ENCODE measurements at regions not wholly inside any gene's neighbourhood (a gene's known extent, or its start where the extent isn't known, plus 50 kb on each side); places are given as distances from the start of the nearest gene placed in this dataset.

DNA sequence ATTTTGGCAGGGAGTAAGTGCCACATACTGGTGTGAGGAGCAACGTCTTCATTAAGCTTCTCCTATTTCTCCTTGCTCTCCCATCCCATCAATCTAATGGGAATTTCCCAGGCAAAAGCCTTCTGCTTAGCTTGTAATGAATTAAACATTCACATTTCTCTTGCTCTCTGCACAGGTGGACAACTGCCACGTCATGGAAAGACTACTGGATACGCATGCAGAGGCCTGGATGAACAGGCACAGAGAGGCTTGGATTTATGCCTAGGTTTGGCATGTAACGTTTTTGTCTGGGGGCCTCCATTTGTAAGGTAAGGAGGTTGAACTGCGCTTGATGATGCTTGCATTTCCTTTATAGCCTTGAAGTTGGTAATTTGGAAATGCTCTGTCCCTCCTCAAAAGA is 374.8 kb downstream of the KLF12 start:
- H3K4me3 ChIP-seq: no peak overlapping the region
- H3K27me3 ChIP-seq: no peaks in the 10 kb centered on the region
- H3K9me3 ChIP-seq: no peaks in the 10 kb centered on the region
- H3K36me3 ChIP-seq: no peaks in the 10 kb centered on the region
- DNase-seq: no peak

DNA sequence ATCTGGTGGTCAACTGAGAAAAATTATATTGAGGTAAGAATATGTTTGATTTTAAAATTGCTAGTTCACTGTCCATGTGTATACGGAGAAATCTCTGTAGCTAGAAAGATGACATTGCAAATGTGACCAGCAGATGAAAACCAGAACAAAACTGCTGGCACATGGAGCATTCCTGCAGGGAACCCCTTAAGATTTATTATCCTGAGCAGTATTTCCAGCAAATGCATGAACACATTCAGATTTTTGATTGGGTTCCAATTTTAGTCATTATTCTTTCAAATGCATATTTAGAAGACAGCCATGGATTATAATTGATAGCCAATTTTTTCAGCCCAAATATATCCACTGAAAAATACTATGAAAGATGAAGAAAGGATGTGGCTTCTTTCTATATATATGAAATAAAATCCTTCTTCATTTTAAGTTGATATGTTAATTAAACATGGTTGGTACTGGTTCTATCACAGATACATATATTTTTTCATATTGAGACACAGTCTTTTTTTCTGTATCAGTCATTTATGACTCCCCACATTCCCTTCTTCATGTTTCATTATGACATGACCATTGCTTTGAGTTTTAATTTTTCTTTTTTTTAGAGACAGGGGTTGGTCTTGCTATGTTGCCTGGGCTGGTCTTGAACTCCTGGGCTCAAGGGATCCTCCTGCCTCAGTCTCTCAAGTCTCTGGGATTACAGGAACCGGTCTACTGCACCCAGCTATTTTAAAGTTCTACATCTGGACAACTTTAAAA is 376.5 kb downstream of the KLF12 start:
- Histone ChIP-seq H3K36me3 (no peaks in the 10 kb centered on the region), H3K27me3 (no peaks in the 10 kb centered on the region), H3K4me3 (no peak overlapping the region), H3K9me3 (no peaks in the 10 kb centered on the region)
- no peak for DNase-seq

DNA sequence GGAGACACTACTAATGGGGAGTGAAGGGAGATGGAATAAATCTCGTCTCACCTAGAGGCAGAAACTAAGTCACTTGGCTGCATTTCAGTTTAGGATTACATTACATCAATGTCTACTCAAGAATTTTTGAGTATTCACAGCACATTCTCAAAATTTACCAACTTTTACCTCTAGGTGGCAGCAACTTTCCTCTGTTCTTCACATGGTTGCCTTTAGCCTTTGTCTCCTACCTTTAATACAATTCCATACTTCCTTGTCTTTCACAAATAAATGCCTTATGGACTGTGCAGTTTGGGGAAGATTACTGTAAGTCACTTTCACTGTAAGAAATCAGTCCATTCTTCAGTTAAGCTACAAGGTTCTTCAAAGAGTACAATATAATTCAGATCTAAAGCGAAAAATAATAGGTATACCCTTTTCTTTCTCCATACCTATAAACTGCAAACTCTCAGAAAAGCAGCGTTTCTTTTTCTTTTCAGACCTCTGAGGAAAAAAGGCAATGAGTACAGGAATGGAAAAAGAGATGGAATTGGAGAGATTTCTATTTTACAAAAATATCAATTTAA is 379.4 kb downstream of the KLF12 start:
- no peaks in the 10 kb centered on the region for H3K36me3 ChIP-seq
- no peaks in the 10 kb centered on the region for H3K9me3 ChIP-seq
- DNase-seq: no peak
- H3K4me3 ChIP-seq: no peak overlapping the region
- H3K27me3 ChIP-seq: no peaks in the 10 kb centered on the region

DNA sequence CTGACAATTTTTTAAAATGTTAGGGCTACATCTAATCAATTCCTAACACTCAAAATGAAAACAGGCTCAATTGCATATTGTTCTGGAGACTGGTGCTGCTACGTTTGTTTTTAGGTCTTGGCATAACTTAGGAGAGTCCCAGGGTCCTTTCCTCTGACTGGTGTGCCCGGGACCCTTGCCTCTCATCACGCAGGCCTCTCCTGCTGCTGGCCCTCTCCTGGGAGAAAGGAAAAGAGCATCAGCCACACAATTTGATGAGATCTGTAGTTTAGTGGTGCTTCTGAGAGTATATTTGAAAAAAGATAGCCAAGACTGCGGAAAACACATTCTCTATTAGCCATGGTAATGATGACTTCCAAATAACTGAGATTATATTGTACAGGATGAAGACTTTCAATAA is 380.0 kb downstream of the KLF12 start:
- Histone ChIP-seq H3K9me3 (no peaks in the 10 kb centered on the region), H3K27me3 (no peaks in the 10 kb centered on the region), H3K36me3 (no peaks in the 10 kb centered on the region), H3K4me3 (no peak overlapping the region)
- no peak for DNase-seq

DNA sequence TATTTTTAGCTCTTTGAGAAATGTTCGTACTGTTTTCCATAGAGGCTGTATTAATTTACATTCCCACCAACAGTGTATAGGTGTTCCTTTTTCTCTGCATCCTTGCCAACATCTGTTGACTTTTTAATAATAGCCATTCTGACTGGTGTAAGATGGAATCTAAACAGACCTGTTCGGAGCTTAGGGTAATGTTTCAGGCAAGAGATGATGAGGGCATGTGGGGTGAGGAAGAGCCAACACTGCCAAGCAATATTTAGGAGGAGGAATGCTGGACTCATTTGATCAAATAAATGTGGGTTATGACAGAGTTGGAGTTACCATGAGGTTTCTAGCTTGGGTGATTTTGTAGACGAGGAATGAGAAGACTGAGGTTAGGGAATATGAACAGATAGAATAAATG is 382.9 kb downstream of the KLF12 start:
- no peaks in the 10 kb centered on the region for H3K36me3 ChIP-seq

DNA sequence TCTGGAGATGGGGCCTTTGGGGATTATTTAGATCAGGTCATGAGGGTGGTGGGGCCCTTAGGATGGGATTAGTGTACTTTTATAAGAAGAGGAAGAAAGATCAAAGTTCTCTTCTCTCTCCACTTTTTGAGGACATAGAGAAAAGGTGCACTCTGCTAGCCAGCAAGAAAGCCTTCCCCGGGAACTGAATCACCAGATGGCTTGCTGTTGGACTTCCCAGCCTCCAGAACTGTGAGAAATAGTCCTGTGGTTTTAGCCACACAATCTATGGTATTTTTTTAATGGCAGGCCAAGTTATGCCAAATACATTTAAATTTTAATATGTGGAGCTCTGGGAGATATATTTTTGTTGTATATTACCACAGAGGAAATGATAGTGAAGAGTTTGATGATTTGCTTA is 385.8 kb downstream of the KLF12 start:
- no peak for DNase-seq
- Histone ChIP-seq H3K27me3 (no peaks in the 10 kb centered on the region), H3K4me3 (no peak overlapping the region), H3K36me3 (no peaks in the 10 kb centered on the region), H3K9me3 (no peaks in the 10 kb centered on the region)

More for the DNA sequence above, 382.9 kb downstream of the KLF12 start:
- Histone ChIP-seq H3K9me3 (no peaks in the 10 kb centered on the region), H3K27me3 (no peaks in the 10 kb centered on the region), H3K4me3 (no peak overlapping the region)
- no peak for DNase-seq

DNA sequence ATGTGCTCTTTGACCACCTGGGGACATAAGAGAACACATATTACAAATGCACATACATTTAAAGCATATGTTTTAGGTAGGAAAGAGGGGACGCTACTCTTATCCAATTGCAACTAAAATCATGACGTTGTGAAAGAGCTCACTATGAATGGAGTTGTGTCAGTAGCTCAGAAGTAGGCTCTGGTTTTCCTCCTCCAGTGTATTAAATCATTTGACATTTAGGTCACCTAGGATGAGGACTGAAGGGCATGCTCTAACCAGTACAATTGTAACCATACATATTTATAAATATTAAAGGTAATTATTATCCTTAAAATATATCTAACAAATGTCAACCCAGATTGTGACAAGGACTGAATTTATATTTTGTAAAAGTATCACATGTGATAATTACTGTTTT is 389.0 kb downstream of the KLF12 start:
- Histone ChIP-seq H3K27me3 (no peaks in the 10 kb centered on the region), H3K9me3 (no peaks in the 10 kb centered on the region), H3K36me3 (no peaks in the 10 kb centered on the region), H3K4me3 (no peak overlapping the region)
- DNase-seq: no peak

DNA sequence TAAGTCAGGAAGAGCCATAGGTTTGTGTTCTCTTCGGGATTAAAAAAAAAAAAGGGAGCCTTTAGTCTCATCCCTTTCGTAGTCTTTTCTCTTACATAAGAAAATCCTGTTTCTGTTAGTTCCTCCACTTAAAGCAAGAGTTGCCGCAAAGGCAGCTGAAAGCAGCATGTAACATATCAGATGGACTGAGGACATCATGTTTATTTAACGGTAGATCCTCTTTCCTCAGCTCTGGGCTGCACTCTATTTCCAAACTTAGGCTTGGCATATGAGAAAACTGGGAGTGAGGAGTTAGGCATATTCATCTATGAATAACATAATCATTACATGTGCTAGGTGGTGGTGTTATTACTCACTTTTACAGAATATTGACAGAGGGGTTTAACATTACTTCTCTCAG is 391.2 kb downstream of the KLF12 start:
- no peak overlapping the region for H3K4me3 ChIP-seq
- H3K9me3 ChIP-seq: no peaks in the 10 kb centered on the region
- H3K36me3 ChIP-seq: no peaks in the 10 kb centered on the region
- H3K27me3 ChIP-seq: no peaks in the 10 kb centered on the region
- DNase-seq: no peak

DNA sequence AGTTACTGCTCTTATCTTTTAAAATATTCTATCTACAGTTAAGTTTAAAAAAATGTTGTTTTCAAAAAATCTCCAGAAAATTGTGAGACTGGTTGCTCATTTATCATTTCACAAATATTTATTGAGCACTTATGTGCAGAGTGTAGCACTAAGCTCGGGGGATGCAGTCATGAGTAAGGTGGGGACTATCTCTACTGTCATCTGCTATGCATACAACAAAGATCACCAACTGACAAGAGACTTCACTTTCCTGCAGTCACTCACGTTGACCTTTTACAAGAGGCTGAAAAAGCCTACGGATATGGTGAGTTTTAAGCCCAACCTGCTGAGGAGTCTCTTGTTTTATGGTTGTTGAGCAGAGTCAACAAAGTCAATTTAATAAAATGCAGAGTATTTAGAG is 392.5 kb downstream of the KLF12 start:
- Histone ChIP-seq H3K27me3 (no peaks in the 10 kb centered on the region), H3K9me3 (no peaks in the 10 kb centered on the region), H3K36me3 (no peaks in the 10 kb centered on the region), H3K4me3 (no peak overlapping the region)
- no peak for DNase-seq

DNA sequence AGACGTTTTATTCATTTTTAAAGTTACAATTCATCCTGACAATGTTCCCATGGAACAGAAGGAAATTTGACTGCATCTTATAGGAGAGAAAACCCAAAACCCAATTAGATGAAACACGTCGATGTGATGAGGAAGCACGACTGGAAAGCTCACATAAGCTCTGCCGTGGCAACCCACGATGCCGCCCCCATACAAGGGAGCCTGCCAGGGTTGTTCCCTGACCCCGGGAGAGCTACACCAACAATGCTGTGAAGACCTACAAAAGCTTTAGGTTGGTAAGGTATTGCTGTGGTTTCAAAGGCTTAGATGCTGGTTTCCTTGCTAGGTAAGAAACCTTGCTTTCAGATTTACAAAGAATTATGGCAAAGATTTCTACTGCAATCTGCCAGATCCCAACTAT is 393.1 kb downstream of the KLF12 start:
- Histone ChIP-seq H3K4me3 (no peak overlapping the region), H3K36me3 (no peaks in the 10 kb centered on the region), H3K27me3 (no peaks in the 10 kb centered on the region), H3K9me3 (no peaks in the 10 kb centered on the region)
- no peak for DNase-seq

DNA sequence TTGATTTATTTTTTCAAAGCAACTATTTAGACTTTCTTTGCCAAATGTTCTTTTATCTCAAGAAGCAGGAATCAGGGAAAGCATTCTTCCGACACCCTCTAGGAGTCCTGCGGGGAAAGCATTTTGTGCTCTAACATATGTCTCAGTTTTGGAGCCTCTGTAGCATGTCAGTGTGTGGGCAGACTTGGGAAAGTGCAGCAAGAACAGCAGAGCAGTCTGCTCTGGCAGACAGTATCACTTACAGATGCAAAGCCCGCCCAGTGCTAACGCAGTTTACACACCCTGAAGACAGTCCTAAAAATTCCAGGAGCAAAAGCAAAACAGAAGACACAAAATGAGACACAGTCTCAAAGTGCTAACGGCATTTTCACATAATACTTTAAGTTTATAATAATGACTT is 393.5 kb downstream of the KLF12 start:
- no peaks in the 10 kb centered on the region for H3K36me3 ChIP-seq
- no peaks in the 10 kb centered on the region for H3K27me3 ChIP-seq
- no peaks in the 10 kb centered on the region for H3K9me3 ChIP-seq
- H3K4me3 ChIP-seq: no peak overlapping the region
- no peak for DNase-seq

DNA sequence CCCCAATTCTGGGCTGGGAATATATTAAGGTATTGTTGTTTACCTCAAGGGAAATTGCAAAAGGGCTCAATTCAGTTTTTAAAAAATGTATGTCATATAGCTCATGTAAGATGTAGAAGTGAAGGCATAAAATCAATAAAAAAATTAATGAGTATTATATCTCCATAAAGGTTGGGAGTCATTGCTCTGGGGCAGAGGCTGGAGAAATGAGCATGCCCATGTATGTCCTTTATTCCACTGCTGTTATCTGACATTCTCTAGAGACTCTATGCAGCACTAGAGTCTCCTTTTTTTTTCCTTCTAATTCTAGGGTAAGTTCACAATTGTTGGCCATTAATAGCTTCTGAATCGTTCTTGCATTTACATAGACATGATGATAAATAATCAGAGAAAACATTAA is 394.8 kb downstream of the KLF12 start:
- no peaks in the 10 kb centered on the region for H3K36me3 ChIP-seq
- no peaks in the 10 kb centered on the region for H3K9me3 ChIP-seq
- H3K4me3 ChIP-seq: no peak overlapping the region
- H3K27me3 ChIP-seq: no peaks in the 10 kb centered on the region
- DNase-seq: no peak

DNA sequence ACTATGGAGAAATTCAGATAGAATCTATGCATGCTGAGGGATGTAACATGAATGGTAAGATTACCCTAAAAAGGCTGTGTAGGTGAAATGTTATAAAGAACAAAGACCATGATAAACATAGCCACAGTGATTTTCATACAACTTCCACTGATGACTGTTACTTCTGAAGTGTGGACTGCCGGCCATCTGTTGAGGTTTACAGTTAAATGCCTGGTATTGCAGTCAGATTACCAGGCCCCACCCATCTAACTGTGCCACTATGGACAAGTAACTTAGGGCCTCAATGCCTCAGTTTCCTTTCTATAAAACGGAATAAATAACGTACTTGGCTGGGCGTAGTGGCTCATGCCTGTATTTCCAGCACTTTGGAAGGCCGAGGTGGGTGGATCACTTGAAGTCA is 395.6 kb downstream of the KLF12 start:
- H3K4me3 ChIP-seq: no peak overlapping the region
- H3K36me3 ChIP-seq: no peaks in the 10 kb centered on the region
- no peak for DNase-seq
- no peaks in the 10 kb centered on the region for H3K27me3 ChIP-seq
- no peaks in the 10 kb centered on the region for H3K9me3 ChIP-seq

DNA sequence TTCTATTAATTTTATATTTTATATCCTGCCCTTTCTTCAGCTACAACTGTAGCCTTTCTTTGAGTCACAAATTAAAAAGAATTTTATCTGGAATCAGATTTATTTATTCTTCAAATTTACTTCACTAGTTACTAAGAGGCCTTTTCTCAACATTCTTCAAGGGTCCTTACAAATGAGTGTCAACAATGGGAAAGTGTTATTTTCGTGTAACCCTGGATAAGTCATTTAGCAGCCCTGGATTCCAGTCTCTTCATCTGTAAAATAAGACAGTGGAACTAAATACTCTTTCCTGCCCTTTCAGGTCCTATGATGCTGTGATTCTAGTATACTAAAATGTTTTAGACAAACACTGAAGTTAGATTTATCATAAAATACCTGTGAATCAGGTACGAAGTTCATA is 397.0 kb downstream of the KLF12 start:
- H3K27me3 ChIP-seq: no peaks in the 10 kb centered on the region

DNA sequence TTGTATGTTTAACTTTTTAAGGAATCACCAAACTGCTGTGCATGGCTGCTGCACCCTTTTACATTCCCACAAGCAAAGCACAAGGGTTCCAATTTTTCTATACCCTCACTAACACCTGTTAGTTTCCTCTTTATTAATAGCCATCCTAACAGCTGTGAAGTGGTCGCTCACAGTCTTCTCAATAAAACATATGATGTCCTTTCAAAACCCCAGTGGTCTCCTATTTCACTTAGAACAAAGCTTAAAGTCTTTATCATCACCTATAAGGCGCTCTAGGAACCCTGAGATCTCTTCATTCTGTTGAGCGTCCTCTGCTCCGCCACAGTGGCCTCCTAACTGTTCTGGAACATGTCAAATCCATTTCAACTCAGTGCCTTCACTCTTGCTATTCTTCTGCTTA is 400.5 kb downstream of the KLF12 start:
- Histone ChIP-seq H3K4me3 (no peak overlapping the region), H3K9me3 (no peaks in the 10 kb centered on the region), H3K27me3 (no peaks in the 10 kb centered on the region), H3K36me3 (no peaks in the 10 kb centered on the region)
- no peak for DNase-seq

More for the DNA sequence above, 397.0 kb downstream of the KLF12 start:
- no peak for DNase-seq
- no peaks in the 10 kb centered on the region for H3K36me3 ChIP-seq
- H3K4me3 ChIP-seq: no peak overlapping the region
- no peaks in the 10 kb centered on the region for H3K9me3 ChIP-seq

DNA sequence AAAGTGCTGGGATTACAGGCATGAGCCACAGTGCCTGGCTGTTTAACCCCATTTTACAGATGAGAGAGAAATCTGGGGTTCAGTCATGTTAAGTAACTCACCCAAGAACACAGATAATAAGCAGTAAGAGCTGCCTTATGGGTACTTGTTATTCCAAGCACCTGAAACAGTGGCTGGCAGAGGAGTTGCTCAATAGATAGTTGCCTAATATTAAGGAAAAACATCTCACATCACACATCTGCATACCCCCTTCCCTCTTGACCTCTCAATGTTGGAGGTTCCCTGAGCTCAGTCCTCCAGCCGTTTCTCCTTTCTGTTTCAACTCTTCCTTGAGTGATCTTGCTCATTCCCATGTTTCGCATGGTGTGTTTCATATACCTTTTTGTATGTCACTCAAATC is 401.9 kb downstream of the KLF12 start:
- no peak overlapping the region for H3K4me3 ChIP-seq
- no peak for DNase-seq
- no peaks in the 10 kb centered on the region for H3K36me3 ChIP-seq
- H3K27me3 ChIP-seq: no peaks in the 10 kb centered on the region
- no peaks in the 10 kb centered on the region for H3K9me3 ChIP-seq

DNA sequence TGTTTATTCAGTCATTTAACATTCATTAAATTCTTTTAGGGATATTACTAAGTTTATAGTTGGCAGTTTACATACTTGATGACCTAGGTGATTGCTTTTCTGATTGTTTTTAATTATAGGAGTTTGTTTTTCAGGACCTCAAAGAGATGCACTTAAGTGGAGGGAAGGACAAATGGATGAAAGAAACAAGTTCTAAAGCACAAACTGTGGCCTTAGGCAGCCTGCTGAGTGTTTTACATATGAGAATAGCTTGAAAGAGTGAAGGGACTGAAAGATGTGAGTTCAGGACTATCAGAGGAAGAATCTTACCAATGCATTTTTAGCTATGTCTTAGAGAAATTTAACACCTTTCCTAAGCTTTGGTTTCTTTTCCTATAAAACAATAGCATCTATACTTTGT is 402.6 kb downstream of the KLF12 start:
- no peak for DNase-seq
- no peaks in the 10 kb centered on the region for H3K36me3 ChIP-seq
- no peaks in the 10 kb centered on the region for H3K27me3 ChIP-seq
- no peaks in the 10 kb centered on the region for H3K9me3 ChIP-seq
- H3K4me3 ChIP-seq: no peak overlapping the region

DNA sequence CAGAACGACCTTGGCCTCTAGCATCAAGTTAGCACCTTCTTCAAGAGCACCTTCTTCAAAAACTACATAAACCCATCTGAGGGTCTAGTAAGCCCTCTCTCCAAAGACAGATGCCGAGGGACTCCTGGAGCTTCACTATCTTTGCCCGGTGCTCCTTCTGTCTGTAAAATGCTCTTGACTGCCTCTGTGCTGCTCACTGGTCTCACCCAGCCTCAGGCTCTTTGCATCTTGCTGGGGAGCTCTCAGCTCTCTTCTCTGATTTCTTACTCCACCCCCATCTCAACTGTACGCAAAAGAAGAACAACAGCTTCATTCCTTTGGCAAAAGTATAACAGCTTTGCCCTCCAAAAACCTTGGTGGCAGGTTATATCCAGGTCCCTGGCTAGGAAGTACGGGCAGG is 404.2 kb downstream of the KLF12 start:
- Histone ChIP-seq H3K9me3 (no peaks in the 10 kb centered on the region), H3K27me3 (no peaks in the 10 kb centered on the region), H3K36me3 (no peaks in the 10 kb centered on the region), H3K4me3 (no peak overlapping the region)
- DNase-seq: no peak
